ENCODE measurements at regions not wholly inside any gene's neighbourhood (a gene's known extent, or its start where the extent isn't known, plus 50 kb on each side); places are given as distances from the start of the nearest gene placed in this dataset.

- TF ChIP-seq, protein P1, sequence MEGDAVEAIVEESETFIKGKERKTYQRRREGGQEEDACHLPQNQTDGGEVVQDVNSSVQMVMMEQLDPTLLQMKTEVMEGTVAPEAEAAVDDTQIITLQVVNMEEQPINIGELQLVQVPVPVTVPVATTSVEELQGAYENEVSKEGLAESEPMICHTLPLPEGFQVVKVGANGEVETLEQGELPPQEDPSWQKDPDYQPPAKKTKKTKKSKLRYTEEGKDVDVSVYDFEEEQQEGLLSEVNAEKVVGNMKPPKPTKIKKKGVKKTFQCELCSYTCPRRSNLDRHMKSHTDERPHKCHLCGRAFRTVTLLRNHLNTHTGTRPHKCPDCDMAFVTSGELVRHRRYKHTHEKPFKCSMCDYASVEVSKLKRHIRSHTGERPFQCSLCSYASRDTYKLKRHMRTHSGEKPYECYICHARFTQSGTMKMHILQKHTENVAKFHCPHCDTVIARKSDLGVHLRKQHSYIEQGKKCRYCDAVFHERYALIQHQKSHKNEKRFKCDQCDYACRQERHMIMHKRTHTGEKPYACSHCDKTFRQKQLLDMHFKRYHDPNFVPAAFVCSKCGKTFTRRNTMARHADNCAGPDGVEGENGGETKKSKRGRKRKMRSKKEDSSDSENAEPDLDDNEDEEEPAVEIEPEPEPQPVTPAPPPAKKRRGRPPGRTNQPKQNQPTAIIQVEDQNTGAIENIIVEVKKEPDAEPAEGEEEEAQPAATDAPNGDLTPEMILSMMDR (IDR thresholded peaks at IDR 0.05): no peak
- TF ChIP-seq POLR2A (IDR thresholded peaks at IDR 0.05): no peak
Measured at GRCh38 chr5:133809801-133810200, 158.6 kb downstream of the C5orf15 start.

Measured in prostate gland (tissue), 2 donors.